SK-N-MC (cell line): ENCODE measurements at regions not wholly inside any gene's neighbourhood (a gene's known extent, or its start where the extent isn't known, plus 50 kb on each side); places are given as distances from the start of the nearest gene placed in this dataset.

Experiments used
- EZH2 ChIP-seq: fragments of 200-600 bp; sonication (generic); IDR thresholded peaks from one replicate; pipeline ENCODE4 v1.6.1; 2017; ENCODE audit warnings: antibody characterized with exemption
- POLR2AphosphoS5 ChIP-seq: IDR thresholded peaks from 2 replicates; pipeline ENCODE4 v1.6.1; 2012; ENCODE audit warnings: mild to moderate bottlenecking, low read depth, low read length, borderline replicate concordance

DNA sequence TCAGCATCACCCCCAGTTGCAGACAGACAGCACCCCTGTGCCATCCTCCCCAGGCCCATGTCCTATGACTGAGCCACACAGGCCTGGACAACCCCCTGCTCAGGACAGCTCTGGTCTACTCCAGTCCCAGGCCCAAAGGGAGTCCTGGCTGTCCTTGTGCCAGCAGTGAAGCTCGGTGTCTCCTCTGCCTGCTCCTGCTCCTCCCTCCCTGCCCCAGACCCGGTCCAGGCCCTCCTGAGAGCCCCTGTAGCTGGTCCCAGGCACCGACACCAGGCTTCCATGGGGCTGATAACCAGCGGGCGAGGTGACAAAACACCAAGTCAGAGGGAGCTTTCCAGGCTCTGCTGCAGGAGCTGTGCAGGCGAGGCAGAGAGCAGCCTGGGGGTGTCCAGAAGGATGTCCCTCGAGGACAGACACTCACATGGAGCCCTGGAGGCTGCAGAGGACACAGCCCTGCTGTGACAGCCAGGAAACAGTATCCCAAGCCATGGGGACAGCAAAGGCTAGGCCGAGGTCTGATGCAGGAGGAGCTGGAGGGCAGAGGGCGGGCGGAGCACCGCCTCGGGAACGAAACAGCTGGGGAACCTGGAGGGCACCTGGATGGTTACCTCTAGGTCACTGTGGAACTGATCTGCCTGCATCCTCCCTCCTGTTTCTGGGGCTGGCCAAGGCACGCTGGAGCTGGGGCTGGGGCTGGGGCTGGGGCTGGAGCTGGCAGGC is 103.8 kb upstream of the PRR20G start:
- TF ChIP-seq POLR2AphosphoS5 (no peak), EZH2 (no peak)
